Thoracic aorta (tissue), 2 donors: ENCODE measurements at regions not wholly inside any gene's neighbourhood (a gene's known extent, or its start where the extent isn't known, plus 50 kb on each side); places are given as distances from the start of the nearest gene placed in this dataset.

Experiments used
- ATAC-seq: fragments of 150-250 bp; one replicate; pipeline ENCODE4 v1.8.0; 2017; ENCODE audit warnings: low read depth; ENCODE audit not compliant: insufficient number of reproducible peaks, low FRiP score
- DNase-seq: peaks from one replicate; pipeline ENCODE4 v3.0.0-alpha.2; 2020; ENCODE audit warnings: low spot score
- H3K27ac ChIP-seq, 2 donors: fragments of 200-600 bp; sonication (generic); 1 replicate in 1 of 2; 2 replicates in 1 of 2; pipeline ENCODE4 v1.5.1; 2016; ENCODE audit warnings: mild to moderate bottlenecking in 2 of 2, moderate library complexity in 2 of 2
- H3K27me3 ChIP-seq: fragments of 200-600 bp; sonication (generic); replicated peaks from 2 replicates; pipeline ENCODE4 v1.6.0; 2016; ENCODE audit warnings: mild to moderate bottlenecking; ENCODE audit not compliant: insufficient read depth
- H3K36me3 ChIP-seq: fragments of 200-600 bp; sonication (generic); one replicate; pipeline ENCODE4 v1.5.1; 2016
- H3K4me1 ChIP-seq, 2 donors: fragments of 200-600 bp; sonication (generic); 1 replicate in 1 of 2; 2 replicates in 1 of 2; pipeline versions ENCODE4 v1.5.1 to v1.6.0; 2016; ENCODE audit warnings: low read depth in 2 of 2, mild to moderate bottlenecking in 1 of 2; ENCODE audit not compliant: control insufficient read depth in 1 of 2
- H3K4me3 ChIP-seq: fragments of 200-600 bp; sonication (generic); 2 replicates; pipeline ENCODE4 v1.5.1; 2016; ENCODE audit warnings: mild to moderate bottlenecking
- H3K9me3 ChIP-seq: fragments of 200-600 bp; sonication (generic); 2 replicates; pipeline ENCODE4 v1.5.1; 2016
- CTCF ChIP-seq: fragments of 200-600 bp; sonication (generic); IDR thresholded peaks from one replicate; pipeline ENCODE4 v1.5.1; 2019; ENCODE audit warnings: antibody characterized with exemption

- no peak overlapping the region for H3K27ac ChIP-seq
- no peaks in the 10 kb centered on the region for H3K9me3 ChIP-seq
- no peaks in the 10 kb centered on the region for H3K4me1 ChIP-seq
- no peak for ATAC-seq
- H3K36me3 ChIP-seq: no peaks in the 10 kb centered on the region
- TF ChIP-seq CTCF: no peak
- H3K4me3 ChIP-seq: no peak overlapping the region
- H3K27me3 ChIP-seq: no peaks in the 10 kb centered on the region
- no peak for DNase-seq
These were observed 89.6 kb upstream of the BNC2 start for GRCh38 chr9:16960084-16960483.

- Histone ChIP-seq H3K27ac (no peak overlapping the region), H3K9me3 (no peaks in the 10 kb centered on the region), H3K4me3 (no peak overlapping the region), H3K36me3 (no peaks in the 10 kb centered on the region), H3K4me1 (no peaks in the 10 kb centered on the region), H3K27me3 (no peaks in the 10 kb centered on the region)
- TF ChIP-seq CTCF: no peak
- ATAC-seq: no peak
- no peak for DNase-seq
These were observed 88.9 kb upstream of the BNC2 start for GRCh38 chr9:16959391-16959790.

GRCh38 chr9:16954040-16954439 is 83.6 kb upstream of the BNC2 start:
- ATAC-seq: no peak
- no peaks in the 10 kb centered on the region for H3K36me3 ChIP-seq

GRCh38 chr9:16951502-16951901 is 81.0 kb upstream of the BNC2 start:
- no peak for TF ChIP-seq CTCF
- Histone ChIP-seq H3K4me3 (no peak overlapping the region), H3K36me3 (no peaks in the 10 kb centered on the region), H3K27ac (no peak overlapping the region), H3K4me1 (no peaks in the 10 kb centered on the region), H3K9me3 (no peaks in the 10 kb centered on the region), H3K27me3 (no peaks in the 10 kb centered on the region)
- no peak for ATAC-seq
- DNase-seq: no peak

More at GRCh38 chr9:16954040-16954439, 83.6 kb upstream of the BNC2 start:
- DNase-seq: no peak
- H3K27me3 ChIP-seq: no peaks in the 10 kb centered on the region
- H3K9me3 ChIP-seq: no peaks in the 10 kb centered on the region
- no peak for TF ChIP-seq CTCF
- H3K27ac ChIP-seq: no peak overlapping the region
- no peak overlapping the region for H3K4me3 ChIP-seq
- H3K4me1 ChIP-seq: no peaks in the 10 kb centered on the region

- Histone ChIP-seq H3K9me3 (no peaks in the 10 kb centered on the region), H3K36me3 (no peaks in the 10 kb centered on the region), H3K4me1 (no peaks in the 10 kb centered on the region), H3K4me3 (no peak overlapping the region), H3K27ac (no peak overlapping the region), H3K27me3 (no peaks in the 10 kb centered on the region)
- ATAC-seq: no peak
- TF ChIP-seq CTCF: no peak
- DNase-seq: no peak
These were observed 79.6 kb upstream of the BNC2 start for GRCh38 chr9:16950051-16950450.
